Endothelial cell (in vitro differentiated cells): ENCODE measurements at regions not wholly inside any gene's neighbourhood (a gene's known extent, or its start where the extent isn't known, plus 50 kb on each side); places are given as distances from the start of the nearest gene placed in this dataset.

Source experiments
- DNase-seq: peaks from one replicate; pipeline ENCODE4 v3.0.0; 2021; ENCODE audit warnings: low spot score
- H3K27ac Mint-ChIP-seq: one replicate; pipeline ENCODE4 v1.8.0; 2021; ENCODE audit warnings: mixed read lengths, inconsistent platforms; ENCODE audit not compliant: unreplicated experiment
- H3K27me3 Mint-ChIP-seq: one replicate; pipeline ENCODE4 v1.8.0; 2021; ENCODE audit warnings: mild to moderate bottlenecking, moderate library complexity, mixed read lengths, inconsistent platforms; ENCODE audit not compliant: unreplicated experiment
- H3K36me3 Mint-ChIP-seq: one replicate; pipeline ENCODE4 v1.8.0; 2021; ENCODE audit warnings: mild to moderate bottlenecking, low read depth, mixed read lengths, inconsistent platforms; ENCODE audit not compliant: unreplicated experiment
- H3K4me1 Mint-ChIP-seq: one replicate; pipeline ENCODE4 v1.8.0; 2021; ENCODE audit warnings: mild to moderate bottlenecking, mixed read lengths, inconsistent platforms; ENCODE audit not compliant: unreplicated experiment
- H3K4me3 Mint-ChIP-seq: one replicate; pipeline ENCODE4 v1.8.0; 2021; ENCODE audit warnings: mild to moderate bottlenecking, mixed read lengths, inconsistent platforms; ENCODE audit not compliant: unreplicated experiment
- H3K9me3 Mint-ChIP-seq: one replicate; pipeline ENCODE4 v1.8.0; 2021; ENCODE audit warnings: mixed read lengths, inconsistent platforms; ENCODE audit not compliant: unreplicated experiment
- CTCF ChIP-seq: fragments of 200-600 bp; sonication (generic); IDR thresholded peaks from one replicate; pipeline ENCODE4 v1.5.0; 2021; ENCODE audit warnings: antibody characterized with exemption; ENCODE audit not compliant: unreplicated experiment

DNA sequence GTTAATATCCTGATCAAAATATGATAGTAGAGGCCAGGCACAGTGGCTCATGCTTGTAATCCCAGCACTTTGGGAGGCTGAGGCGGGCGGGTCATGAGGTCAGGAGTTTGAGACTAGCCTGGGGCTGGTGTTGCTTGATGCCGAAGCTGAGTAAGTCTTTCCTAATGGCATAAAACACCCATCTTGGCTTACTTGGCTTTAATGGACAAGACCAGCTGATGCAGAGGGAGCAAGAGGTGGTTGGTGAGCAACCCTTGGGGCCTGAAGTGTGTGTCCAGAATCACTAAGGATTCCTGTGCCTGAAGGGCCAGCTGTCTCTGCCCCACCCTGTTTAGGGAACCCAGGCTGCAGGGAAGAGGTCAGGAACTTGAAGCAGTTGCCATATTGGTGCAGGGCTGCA lies 217.2 kb downstream of the ARL4C start:
- H3K27me3 Mint-ChIP-seq = peaks cover 2% of the 10 kb centered on the region
- no peaks in the 10 kb centered on the region for H3K4me1 Mint-ChIP-seq
- TF ChIP-seq CTCF = no peak
- H3K36me3 Mint-ChIP-seq = no peaks in the 10 kb centered on the region
- no peak overlapping the region for H3K27ac Mint-ChIP-seq
- no peak for DNase-seq
- H3K4me3 Mint-ChIP-seq = no peak overlapping the region
- H3K9me3 Mint-ChIP-seq = no peaks in the 10 kb centered on the region

- Mint-ChIP-seq H3K36me3 (no peaks in the 10 kb centered on the region), H3K4me3 (no peak overlapping the region), H3K9me3 (no peaks in the 10 kb centered on the region), H3K4me1 (no peaks in the 10 kb centered on the region), H3K27ac (no peak overlapping the region), H3K27me3 (peaks cover 2% of the 10 kb centered on the region)
- no peak for DNase-seq
- TF ChIP-seq CTCF = no peak
These were observed 218.2 kb downstream of the ARL4C start for GRCh38 chr2:234278556-234279255.

GRCh38 chr2:234275515-234275914 lies 221.4 kb downstream of the ARL4C start:
- H3K4me1 Mint-ChIP-seq = no peaks in the 10 kb centered on the region
- DNase-seq = no peak
- no peaks in the 10 kb centered on the region for H3K27me3 Mint-ChIP-seq
- no peak for TF ChIP-seq CTCF
- H3K4me3 Mint-ChIP-seq = no peak overlapping the region
- H3K27ac Mint-ChIP-seq = no peak overlapping the region
- no peaks in the 10 kb centered on the region for H3K36me3 Mint-ChIP-seq
- H3K9me3 Mint-ChIP-seq = no peaks in the 10 kb centered on the region

DNA sequence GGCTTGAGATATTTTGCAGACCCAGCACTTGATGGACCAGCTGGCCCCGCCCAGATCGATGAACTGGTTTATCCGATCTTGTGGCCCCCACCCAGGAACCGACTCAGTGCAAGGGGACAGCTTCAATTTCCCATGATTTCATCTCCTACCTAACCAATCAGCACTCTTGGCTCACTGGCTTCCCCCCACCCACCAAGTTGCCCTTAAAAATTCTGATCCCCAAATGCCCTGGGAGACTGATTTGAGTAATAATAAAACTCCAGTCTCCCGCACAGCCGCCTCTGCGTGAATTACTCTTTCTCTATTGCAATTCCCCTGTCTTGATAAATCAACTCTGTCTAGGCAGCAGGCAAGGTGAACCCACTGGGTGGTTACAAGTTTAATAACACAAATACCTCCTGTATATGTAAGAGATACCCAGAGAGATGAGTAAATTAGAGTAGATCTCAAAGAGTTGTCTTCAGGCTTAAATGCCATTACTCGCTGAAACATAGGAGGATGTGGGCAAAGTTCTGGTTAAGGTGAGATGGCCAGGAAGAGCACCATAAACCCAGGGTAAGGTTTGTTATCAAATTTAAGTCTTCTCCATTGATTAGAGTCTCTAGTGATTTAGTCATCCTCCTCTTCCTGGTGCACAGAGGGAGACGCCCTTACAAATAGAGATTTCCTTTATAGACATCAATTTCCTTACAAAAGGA lies 222.8 kb downstream of the ARL4C start:
- no peak for DNase-seq
- no peak overlapping the region for H3K4me3 Mint-ChIP-seq
- no peak for TF ChIP-seq CTCF
- H3K9me3 Mint-ChIP-seq = no peaks in the 10 kb centered on the region
- H3K27me3 Mint-ChIP-seq = no peaks in the 10 kb centered on the region
- H3K4me1 Mint-ChIP-seq = no peaks in the 10 kb centered on the region
- H3K36me3 Mint-ChIP-seq = no peaks in the 10 kb centered on the region
- no peak overlapping the region for H3K27ac Mint-ChIP-seq
